ENCODE measurements at regions not wholly inside any gene's neighbourhood (a gene's known extent, or its start where the extent isn't known, plus 50 kb on each side); places are given as distances from the start of the nearest gene placed in this dataset.

GRCh38 chr16:86398622-86399021, 111.7 kb upstream of the FOXF1 start:
- TF ChIP-seq CTCF (IDR thresholded peaks at IDR 0.05) = no peak
- no peak for TF ChIP-seq POLR2A (IDR thresholded peaks at IDR 0.05)
